ENCODE measurements at regions not wholly inside any gene's neighbourhood (a gene's known extent, or its start where the extent isn't known, plus 50 kb on each side); places are given as distances from the start of the nearest gene placed in this dataset.

DNA sequence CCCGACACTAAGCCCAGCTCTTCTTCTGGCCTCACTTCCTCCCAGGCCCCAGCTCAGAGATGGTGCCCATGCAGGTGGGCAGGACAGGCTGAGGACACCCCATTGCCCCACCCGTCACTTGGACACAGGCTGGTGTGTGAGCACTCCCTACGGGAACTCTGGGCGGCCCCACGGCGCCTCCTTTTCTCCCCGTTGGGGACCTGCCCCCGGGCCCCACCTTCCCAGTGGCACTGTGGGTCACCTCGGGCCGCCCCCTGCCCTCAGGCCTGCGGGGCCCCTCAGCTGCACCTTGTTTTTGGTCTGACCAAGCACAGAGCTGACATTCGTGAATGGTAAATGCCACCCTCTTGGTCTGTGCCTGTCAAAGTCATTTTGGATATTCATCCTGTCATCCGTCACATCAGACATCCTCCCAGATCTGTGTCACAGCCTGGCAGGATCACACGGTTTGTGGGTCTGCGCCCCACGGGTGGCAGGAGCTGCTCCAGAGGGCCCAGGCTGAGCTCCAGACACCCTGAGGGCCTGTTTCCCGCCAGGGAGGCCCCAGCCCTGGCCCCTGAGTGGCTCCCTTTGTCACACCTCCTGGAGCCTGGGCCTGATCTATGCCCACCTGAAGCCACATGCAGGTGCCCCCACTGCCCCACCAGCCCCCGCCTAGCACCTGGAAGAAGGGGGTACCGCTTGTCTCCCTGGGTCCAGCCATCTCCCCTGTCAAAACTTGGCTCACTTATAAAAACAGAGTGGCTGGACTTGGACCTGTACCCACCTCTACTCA lies 1188.5 kb downstream of the BRD1 start:
- no peak overlapping the region for H3K4me3 ChIP-seq (ENCODE audit: control insufficient read depth, low read depth, low read length)
- no peak for DNase-seq (ENCODE audit: low read depth)
- TF ChIP-seq, protein P1, sequence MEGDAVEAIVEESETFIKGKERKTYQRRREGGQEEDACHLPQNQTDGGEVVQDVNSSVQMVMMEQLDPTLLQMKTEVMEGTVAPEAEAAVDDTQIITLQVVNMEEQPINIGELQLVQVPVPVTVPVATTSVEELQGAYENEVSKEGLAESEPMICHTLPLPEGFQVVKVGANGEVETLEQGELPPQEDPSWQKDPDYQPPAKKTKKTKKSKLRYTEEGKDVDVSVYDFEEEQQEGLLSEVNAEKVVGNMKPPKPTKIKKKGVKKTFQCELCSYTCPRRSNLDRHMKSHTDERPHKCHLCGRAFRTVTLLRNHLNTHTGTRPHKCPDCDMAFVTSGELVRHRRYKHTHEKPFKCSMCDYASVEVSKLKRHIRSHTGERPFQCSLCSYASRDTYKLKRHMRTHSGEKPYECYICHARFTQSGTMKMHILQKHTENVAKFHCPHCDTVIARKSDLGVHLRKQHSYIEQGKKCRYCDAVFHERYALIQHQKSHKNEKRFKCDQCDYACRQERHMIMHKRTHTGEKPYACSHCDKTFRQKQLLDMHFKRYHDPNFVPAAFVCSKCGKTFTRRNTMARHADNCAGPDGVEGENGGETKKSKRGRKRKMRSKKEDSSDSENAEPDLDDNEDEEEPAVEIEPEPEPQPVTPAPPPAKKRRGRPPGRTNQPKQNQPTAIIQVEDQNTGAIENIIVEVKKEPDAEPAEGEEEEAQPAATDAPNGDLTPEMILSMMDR (IDR thresholded peaks at IDR 0.05; ENCODE audit: control insufficient read depth, insufficient read depth, low read depth, low read length, missing control alignments): no peak

DNA sequence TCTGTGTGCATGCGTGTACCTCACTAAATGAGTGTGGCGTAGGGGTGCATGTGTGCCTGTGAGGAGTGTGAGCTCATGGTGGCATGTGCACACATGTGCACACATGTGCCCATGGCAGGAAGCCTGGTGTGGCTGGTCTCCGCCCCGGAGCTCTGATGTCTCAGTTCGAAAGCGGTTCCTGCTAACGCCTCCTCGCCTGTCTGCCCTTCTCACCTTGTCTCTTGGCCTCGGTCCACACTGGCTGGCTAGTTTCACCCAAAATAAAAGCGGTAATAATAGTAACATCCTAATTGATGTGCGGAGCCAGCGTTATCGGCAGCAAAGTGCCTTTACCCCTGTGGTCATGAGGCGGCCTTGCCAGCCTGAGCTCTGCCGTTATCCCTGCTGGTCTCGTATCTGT lies 1190.4 kb downstream of the BRD1 start:
- no peak for DNase-seq (ENCODE audit: low read depth)
- no peak overlapping the region for H3K4me3 ChIP-seq (ENCODE audit: control insufficient read depth, low read depth, low read length)
- TF ChIP-seq, protein P1 (IDR thresholded peaks at IDR 0.05; ENCODE audit: control insufficient read depth, insufficient read depth, low read depth, low read length, missing control alignments): no peak

DNA sequence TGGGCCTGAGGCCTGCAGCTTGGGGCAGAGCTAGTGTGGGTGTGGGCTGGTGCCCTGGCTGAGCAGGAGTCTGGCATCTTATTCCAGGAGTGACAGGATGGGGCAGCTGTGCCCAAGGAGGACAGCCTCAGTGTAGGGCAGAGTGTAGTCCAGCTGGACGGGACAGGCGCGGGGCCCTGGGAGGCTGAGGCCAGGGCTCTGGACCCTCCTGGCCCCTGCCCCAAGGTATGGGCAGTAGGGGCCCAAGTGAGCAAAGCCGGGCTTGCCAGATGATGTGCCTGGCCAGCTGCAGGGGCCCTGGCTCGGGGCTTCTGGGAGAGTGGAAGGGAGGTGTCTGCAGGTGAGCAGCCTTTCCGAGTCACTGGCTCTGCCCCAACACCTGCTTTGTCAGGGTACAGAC lies 1190.9 kb downstream of the BRD1 start:
- H3K4me3 ChIP-seq (ENCODE audit: control insufficient read depth, low read depth, low read length): no peak overlapping the region
- TF ChIP-seq, protein P1 (IDR thresholded peaks at IDR 0.05; ENCODE audit: control insufficient read depth, insufficient read depth, low read depth, low read length, missing control alignments): no peak
- no peak for DNase-seq (ENCODE audit: low read depth)

DNA sequence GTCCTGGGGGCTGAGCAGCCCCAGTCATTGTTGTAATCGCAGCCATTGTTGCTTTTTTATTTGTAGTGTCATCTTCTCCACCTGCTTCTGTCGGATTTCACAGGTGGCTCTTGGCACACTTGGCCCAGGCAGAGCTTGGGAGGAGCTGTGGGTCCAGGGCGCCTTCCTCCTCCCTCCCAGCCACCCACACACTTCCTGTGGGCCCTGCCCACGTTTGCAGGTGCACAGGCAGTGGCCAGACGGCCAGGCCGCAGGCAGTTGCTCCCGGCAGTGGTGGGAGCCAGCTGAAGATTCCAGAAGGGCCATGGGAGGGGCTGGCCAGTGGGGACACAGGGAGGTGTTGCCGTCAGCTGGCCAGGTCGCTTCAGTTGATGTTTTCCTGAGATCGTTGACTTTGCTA lies 1191.9 kb downstream of the BRD1 start:
- TF ChIP-seq, protein P1 (IDR thresholded peaks at IDR 0.05; ENCODE audit: control insufficient read depth, insufficient read depth, low read depth, low read length, missing control alignments): no peak
- DNase-seq (ENCODE audit: low read depth): no peak

DNA sequence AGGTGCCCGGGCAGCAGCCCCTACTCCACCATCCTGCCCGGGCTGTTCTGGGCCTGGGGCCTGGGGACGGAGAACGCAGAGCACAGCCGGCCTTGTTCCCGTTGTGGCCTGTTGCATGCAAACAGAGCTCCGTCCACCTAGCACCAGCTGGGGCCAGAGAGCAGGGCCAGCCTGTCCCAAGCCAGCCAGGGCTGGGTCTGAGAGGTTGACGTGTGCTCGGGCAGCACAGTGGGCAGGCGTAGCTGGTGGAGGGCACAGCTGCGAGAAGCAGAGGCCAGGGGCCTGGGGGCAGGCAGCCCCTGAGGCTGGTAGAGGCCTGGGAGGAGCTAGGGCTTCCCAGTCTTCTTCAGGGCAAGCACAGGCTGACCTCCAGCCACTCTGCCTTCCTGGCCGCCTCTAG lies 1192.6 kb downstream of the BRD1 start:
- DNase-seq (ENCODE audit: low read depth): no peak
- TF ChIP-seq, protein P1 (IDR thresholded peaks at IDR 0.05; ENCODE audit: control insufficient read depth, insufficient read depth, low read depth, low read length, missing control alignments): no peak
- H3K4me3 ChIP-seq (ENCODE audit: control insufficient read depth, low read depth, low read length): no peak overlapping the region

More for the DNA sequence above, 1191.9 kb downstream of the BRD1 start:
- no peak overlapping the region for H3K4me3 ChIP-seq (ENCODE audit: control insufficient read depth, low read depth, low read length)

DNA sequence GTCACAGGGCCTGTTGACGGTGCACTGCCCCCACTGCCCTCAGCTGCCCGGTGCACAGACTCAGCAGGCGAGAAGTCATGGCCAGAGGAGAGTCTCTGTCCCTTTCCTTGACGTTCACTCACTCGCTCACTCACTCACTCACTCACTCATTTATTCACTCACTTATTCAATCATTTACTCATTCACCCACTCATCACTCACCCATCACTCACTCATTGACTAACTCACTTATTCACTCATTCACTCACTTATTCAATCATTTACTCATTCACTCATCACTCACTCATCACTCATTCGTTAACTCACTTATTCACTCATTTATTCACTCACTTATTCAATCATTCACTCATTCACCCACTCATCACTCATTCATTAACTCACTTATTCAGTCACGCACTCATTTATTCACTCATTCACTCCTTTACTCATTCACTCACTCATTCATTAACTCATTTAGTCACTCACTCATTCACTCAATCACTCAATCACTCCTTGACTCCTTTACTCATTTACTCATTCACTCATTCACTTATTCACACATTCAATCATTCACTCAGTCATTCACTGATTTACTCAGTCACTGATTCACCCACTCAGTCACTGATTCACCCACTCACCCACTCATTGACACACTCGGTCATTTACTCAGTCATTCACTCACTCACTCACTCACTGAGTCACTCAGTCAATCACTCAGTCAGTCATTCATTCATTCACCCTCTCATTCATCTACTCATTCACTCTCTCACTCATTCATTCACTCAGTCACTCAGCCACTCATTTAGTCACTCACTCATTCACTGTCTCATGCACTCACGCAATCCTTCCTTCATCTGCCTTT lies 1193.5 kb downstream of the BRD1 start:
- no peak for DNase-seq (ENCODE audit: low read depth)
- TF ChIP-seq, protein P1 (IDR thresholded peaks at IDR 0.05; ENCODE audit: control insufficient read depth, insufficient read depth, low read depth, low read length, missing control alignments): no peak
- H3K4me3 ChIP-seq (ENCODE audit: control insufficient read depth, low read depth, low read length): no peak overlapping the region

All from AG09309 (cell line).